ENCODE measurements at regions not wholly inside any gene's neighbourhood (a gene's known extent, or its start where the extent isn't known, plus 50 kb on each side); places are given as distances from the start of the nearest gene placed in this dataset.

GRCh38 chr6:142561511-142562265 lies 259.9 kb downstream of the ADGRG6 start:
- Histone ChIP-seq H3K27ac (ENCODE audit: low read length) (no peak overlapping the region), H3K36me3 (ENCODE audit: control insufficient read depth in 1 of 2, insufficient read depth in 2 of 2, low read length in 2 of 2) (no peaks in the 10 kb centered on the region), H3K27me3 (ENCODE audit: low read depth, low read length) (no peaks in the 10 kb centered on the region), H3K9me3 (ENCODE audit: control insufficient read depth in 1 of 2, low read length in 2 of 2) (no peaks in the 10 kb centered on the region), H3K4me1 (ENCODE audit: control insufficient read depth in 1 of 2, insufficient read depth in 2 of 2, low read length in 2 of 2) (no peaks in the 10 kb centered on the region), H3K4me3 (ENCODE audit: low read depth in 1 of 2, low read length in 2 of 2) (no peak overlapping the region)

- no peaks in the 10 kb centered on the region for H3K27me3 ChIP-seq (ENCODE audit: low read depth, low read length)
- H3K9me3 ChIP-seq (ENCODE audit: control insufficient read depth in 1 of 2, low read length in 2 of 2), result no peaks in the 10 kb centered on the region
- no peak overlapping the region for H3K27ac ChIP-seq (ENCODE audit: low read length)
- H3K4me1 ChIP-seq (ENCODE audit: control insufficient read depth in 1 of 2, insufficient read depth in 2 of 2, low read length in 2 of 2), result no peaks in the 10 kb centered on the region
- no peak overlapping the region for H3K4me3 ChIP-seq (ENCODE audit: low read depth in 1 of 2, low read length in 2 of 2)
- no peaks in the 10 kb centered on the region for H3K36me3 ChIP-seq (ENCODE audit: control insufficient read depth in 1 of 2, insufficient read depth in 2 of 2, low read length in 2 of 2)
These were observed 261.1 kb downstream of the ADGRG6 start for GRCh38 chr6:142562865-142563264.

GRCh38 chr6:142566628-142567396 lies 265.0 kb downstream of the ADGRG6 start:
- no peak overlapping the region for H3K27ac ChIP-seq (ENCODE audit: low read length)
- no peaks in the 10 kb centered on the region for H3K36me3 ChIP-seq (ENCODE audit: control insufficient read depth in 1 of 2, insufficient read depth in 2 of 2, low read length in 2 of 2)
- no peaks in the 10 kb centered on the region for H3K27me3 ChIP-seq (ENCODE audit: low read depth, low read length)
- H3K9me3 ChIP-seq (ENCODE audit: control insufficient read depth in 1 of 2, low read length in 2 of 2), result no peaks in the 10 kb centered on the region
- H3K4me3 ChIP-seq (ENCODE audit: low read depth in 1 of 2, low read length in 2 of 2), result no peak overlapping the region
- H3K4me1 ChIP-seq (ENCODE audit: control insufficient read depth in 1 of 2, insufficient read depth in 2 of 2, low read length in 2 of 2), result peaks cover 0 to 13% of the 10 kb centered on the region in 2 donors

GRCh38 chr6:142567461-142567860 lies 265.7 kb downstream of the ADGRG6 start:
- no peaks in the 10 kb centered on the region for H3K9me3 ChIP-seq (ENCODE audit: control insufficient read depth in 1 of 2, low read length in 2 of 2)

GRCh38 chr6:142568857-142569597 lies 267.2 kb downstream of the ADGRG6 start:
- H3K9me3 ChIP-seq (ENCODE audit: control insufficient read depth in 1 of 2, low read length in 2 of 2), result no peaks in the 10 kb centered on the region
- H3K4me3 ChIP-seq (ENCODE audit: low read depth in 1 of 2, low read length in 2 of 2), result no peak overlapping the region
- no peaks in the 10 kb centered on the region for H3K36me3 ChIP-seq (ENCODE audit: control insufficient read depth in 1 of 2, insufficient read depth in 2 of 2, low read length in 2 of 2)
- H3K4me1 ChIP-seq (ENCODE audit: control insufficient read depth in 1 of 2, insufficient read depth in 2 of 2, low read length in 2 of 2), result peaks cover 0 to 13% of the 10 kb centered on the region in 2 donors
- H3K27me3 ChIP-seq (ENCODE audit: low read depth, low read length), result no peaks in the 10 kb centered on the region
- H3K27ac ChIP-seq (ENCODE audit: low read length), result peak overlapping the region; percentile 24

More at GRCh38 chr6:142567461-142567860, 265.7 kb downstream of the ADGRG6 start:
- Histone ChIP-seq H3K4me1 (ENCODE audit: control insufficient read depth in 1 of 2, insufficient read depth in 2 of 2, low read length in 2 of 2) (peaks cover 0 to 13% of the 10 kb centered on the region in 2 donors), H3K36me3 (ENCODE audit: control insufficient read depth in 1 of 2, insufficient read depth in 2 of 2, low read length in 2 of 2) (no peaks in the 10 kb centered on the region), H3K27ac (ENCODE audit: low read length) (no peak overlapping the region), H3K27me3 (ENCODE audit: low read depth, low read length) (no peaks in the 10 kb centered on the region), H3K4me3 (ENCODE audit: low read depth in 1 of 2, low read length in 2 of 2) (no peak overlapping the region)

- H3K27me3 ChIP-seq (ENCODE audit: low read depth, low read length), result no peaks in the 10 kb centered on the region
- H3K36me3 ChIP-seq (ENCODE audit: control insufficient read depth in 1 of 2, insufficient read depth in 2 of 2, low read length in 2 of 2), result no peaks in the 10 kb centered on the region
- peaks cover 0 to 2% of the 10 kb centered on the region in 2 donors for H3K9me3 ChIP-seq (ENCODE audit: control insufficient read depth in 1 of 2, low read length in 2 of 2)
- H3K4me3 ChIP-seq (ENCODE audit: low read depth in 1 of 2, low read length in 2 of 2), result no peak overlapping the region
- H3K4me1 ChIP-seq (ENCODE audit: control insufficient read depth in 1 of 2, insufficient read depth in 2 of 2, low read length in 2 of 2), result peaks cover 0 to 13% of the 10 kb centered on the region in 2 donors
- peak overlapping the region; percentile 24 for H3K27ac ChIP-seq (ENCODE audit: low read length)
These were observed 267.9 kb downstream of the ADGRG6 start for GRCh38 chr6:142569676-142570075.

- Histone ChIP-seq H3K9me3 (ENCODE audit: control insufficient read depth in 1 of 2, low read length in 2 of 2) (peaks cover 0 to 2% of the 10 kb centered on the region in 2 donors), H3K27me3 (ENCODE audit: low read depth, low read length) (no peaks in the 10 kb centered on the region), H3K4me1 (ENCODE audit: control insufficient read depth in 1 of 2, insufficient read depth in 2 of 2, low read length in 2 of 2) (peaks cover 0 to 13% of the 10 kb centered on the region in 2 donors), H3K36me3 (ENCODE audit: control insufficient read depth in 1 of 2, insufficient read depth in 2 of 2, low read length in 2 of 2) (no peaks in the 10 kb centered on the region), H3K4me3 (ENCODE audit: low read depth in 1 of 2, low read length in 2 of 2) (no peak overlapping the region), H3K27ac (ENCODE audit: low read length) (peak overlapping the region; percentile 24)
These were observed 268.4 kb downstream of the ADGRG6 start for GRCh38 chr6:142570221-142570671.

- Histone ChIP-seq H3K4me3 (ENCODE audit: low read depth in 1 of 2, low read length in 2 of 2) (no peak overlapping the region), H3K4me1 (ENCODE audit: control insufficient read depth in 1 of 2, insufficient read depth in 2 of 2, low read length in 2 of 2) (no peaks in the 10 kb centered on the region), H3K9me3 (ENCODE audit: control insufficient read depth in 1 of 2, low read length in 2 of 2) (peaks cover 0 to 5% of the 10 kb centered on the region in 2 donors), H3K27ac (ENCODE audit: low read length) (no peak overlapping the region), H3K27me3 (ENCODE audit: low read depth, low read length) (no peaks in the 10 kb centered on the region), H3K36me3 (ENCODE audit: control insufficient read depth in 1 of 2, insufficient read depth in 2 of 2, low read length in 2 of 2) (no peaks in the 10 kb centered on the region)
These were observed 291.1 kb downstream of the ADGRG6 start for GRCh38 chr6:142592876-142593275.

- Histone ChIP-seq H3K4me1 (ENCODE audit: control insufficient read depth in 1 of 2, insufficient read depth in 2 of 2, low read length in 2 of 2) (no peaks in the 10 kb centered on the region), H3K4me3 (ENCODE audit: low read depth in 1 of 2, low read length in 2 of 2) (no peak overlapping the region), H3K9me3 (ENCODE audit: control insufficient read depth in 1 of 2, low read length in 2 of 2) (peaks cover 0 to under 1% of the 10 kb centered on the region in 2 donors)
These were observed 296.0 kb downstream of the ADGRG6 start for GRCh38 chr6:142597836-142598235.

GRCh38 chr6:142601427-142601826 lies 299.6 kb downstream of the ADGRG6 start:
- Histone ChIP-seq H3K4me3 (ENCODE audit: low read depth in 1 of 2, low read length in 2 of 2) (no peak overlapping the region), H3K27ac (ENCODE audit: low read length) (no peak overlapping the region), H3K36me3 (ENCODE audit: control insufficient read depth in 1 of 2, insufficient read depth in 2 of 2, low read length in 2 of 2) (no peaks in the 10 kb centered on the region), H3K4me1 (ENCODE audit: control insufficient read depth in 1 of 2, insufficient read depth in 2 of 2, low read length in 2 of 2) (no peaks in the 10 kb centered on the region), H3K27me3 (ENCODE audit: low read depth, low read length) (no peaks in the 10 kb centered on the region), H3K9me3 (ENCODE audit: control insufficient read depth in 1 of 2, low read length in 2 of 2) (peaks cover 0 to 3% of the 10 kb centered on the region in 2 donors)

More at GRCh38 chr6:142597836-142598235, 296.0 kb downstream of the ADGRG6 start:
- Histone ChIP-seq H3K27ac (ENCODE audit: low read length) (no peak overlapping the region), H3K27me3 (ENCODE audit: low read depth, low read length) (no peaks in the 10 kb centered on the region), H3K36me3 (ENCODE audit: control insufficient read depth in 1 of 2, insufficient read depth in 2 of 2, low read length in 2 of 2) (no peaks in the 10 kb centered on the region)

- peaks cover 0 to 3% of the 10 kb centered on the region in 2 donors for H3K9me3 ChIP-seq (ENCODE audit: control insufficient read depth in 1 of 2, low read length in 2 of 2)
- H3K4me3 ChIP-seq (ENCODE audit: low read depth in 1 of 2, low read length in 2 of 2), result no peak overlapping the region
- no peaks in the 10 kb centered on the region for H3K36me3 ChIP-seq (ENCODE audit: control insufficient read depth in 1 of 2, insufficient read depth in 2 of 2, low read length in 2 of 2)
- no peak overlapping the region for H3K27ac ChIP-seq (ENCODE audit: low read length)
- no peaks in the 10 kb centered on the region for H3K27me3 ChIP-seq (ENCODE audit: low read depth, low read length)
- H3K4me1 ChIP-seq (ENCODE audit: control insufficient read depth in 1 of 2, insufficient read depth in 2 of 2, low read length in 2 of 2), result no peaks in the 10 kb centered on the region
These were observed 301.2 kb downstream of the ADGRG6 start for GRCh38 chr6:142602972-142603371.
